Effector CD8-positive, alpha-beta T cell (primary cell): ENCODE measurements at regions not wholly inside any gene's neighbourhood (a gene's known extent, or its start where the extent isn't known, plus 50 kb on each side); places are given as distances from the start of the nearest gene placed in this dataset.
"Not testable (repeated sequence)": the region's sequence is repeated elsewhere in the genome, so short reads cannot be mapped to it uniquely, and the experiment has no call there.

ENCODE experiments used
- DNase-seq: peaks from one replicate; lab custom pipeline; 2025; lab: John Stamatoyannopoulos, UW

DNA sequence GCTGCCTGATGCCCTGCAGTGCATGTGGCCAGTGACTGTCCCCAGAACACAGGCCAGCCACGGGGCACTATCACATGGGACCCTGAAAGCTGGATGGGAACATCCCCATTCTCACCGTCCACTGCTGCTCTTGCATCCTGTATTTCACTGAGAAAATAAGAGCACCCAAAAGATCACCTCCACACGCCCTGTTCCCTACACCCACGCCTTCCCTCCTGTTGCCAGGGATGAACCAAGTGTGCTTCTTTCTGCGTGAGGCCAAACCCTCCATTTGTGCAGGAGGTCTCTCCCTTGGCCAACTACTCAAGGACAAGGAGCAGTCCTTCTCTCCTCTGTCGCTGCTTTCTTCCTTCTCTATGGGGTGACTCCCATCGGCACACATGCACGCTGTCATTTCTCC, 118.3 kb downstream of the LRRC37A3 start:
- not testable (repeated sequence) for DNase-seq

- not testable (repeated sequence) for DNase-seq
These were observed 118.8 kb downstream of the LRRC37A3 start for GRCh38 chr17:64800361-64800895.

DNA sequence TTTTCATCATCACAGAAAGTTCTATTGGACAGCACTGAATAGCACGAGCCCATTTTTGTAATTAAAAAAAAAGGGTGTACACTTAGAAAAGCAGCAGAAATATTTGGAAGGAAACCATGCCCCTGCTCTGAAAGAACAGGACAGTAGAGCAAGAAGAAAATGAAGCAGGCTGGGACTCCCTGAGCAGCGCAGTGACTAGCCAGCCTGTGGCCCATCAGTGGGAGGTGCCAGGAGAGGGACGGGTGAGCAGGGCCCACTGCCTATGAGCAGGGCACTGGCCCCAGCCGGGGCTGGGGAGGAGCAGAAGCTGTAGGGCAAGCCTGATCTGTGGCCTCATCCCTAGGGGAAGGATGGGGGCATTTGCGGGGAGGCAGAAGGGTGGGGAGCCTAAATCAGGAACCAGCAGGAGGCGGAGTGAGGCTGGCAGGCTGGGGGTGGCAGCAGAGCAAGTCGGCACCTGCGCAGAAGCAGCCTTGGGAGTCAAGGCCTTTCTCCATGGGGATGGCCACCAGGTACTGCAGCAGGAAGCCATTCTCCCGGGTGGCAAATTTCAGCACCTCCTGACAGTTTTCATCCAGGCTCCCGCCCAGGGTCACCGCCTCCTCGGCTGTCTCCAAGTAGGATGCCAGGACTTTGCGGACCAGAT, 119.6 kb downstream of the LRRC37A3 start:
- DNase-seq, result not testable (repeated sequence)

DNA sequence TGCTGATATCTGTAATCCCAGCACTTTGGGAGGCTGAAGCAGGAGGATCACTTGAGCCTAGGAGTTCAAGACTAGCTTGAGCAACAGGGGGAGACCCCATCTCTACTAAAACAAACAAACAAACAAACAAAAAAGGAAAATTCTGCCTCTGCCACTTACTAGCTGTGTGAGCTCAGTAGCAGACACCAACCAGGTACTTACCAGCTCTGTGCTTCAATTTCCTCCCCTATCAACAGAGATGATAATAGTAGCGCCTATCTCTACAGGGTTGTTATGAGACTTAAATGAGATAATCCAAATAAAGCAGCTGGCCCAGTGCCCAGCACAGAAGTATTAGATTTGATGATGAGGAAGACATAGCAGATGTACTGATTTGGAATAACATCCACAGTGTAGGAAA, 120.3 kb downstream of the LRRC37A3 start:
- not testable (repeated sequence) for DNase-seq

- DNase-seq, result not testable (repeated sequence)
These were observed 120.8 kb downstream of the LRRC37A3 start for GRCh38 chr17:64798489-64798790.

DNA sequence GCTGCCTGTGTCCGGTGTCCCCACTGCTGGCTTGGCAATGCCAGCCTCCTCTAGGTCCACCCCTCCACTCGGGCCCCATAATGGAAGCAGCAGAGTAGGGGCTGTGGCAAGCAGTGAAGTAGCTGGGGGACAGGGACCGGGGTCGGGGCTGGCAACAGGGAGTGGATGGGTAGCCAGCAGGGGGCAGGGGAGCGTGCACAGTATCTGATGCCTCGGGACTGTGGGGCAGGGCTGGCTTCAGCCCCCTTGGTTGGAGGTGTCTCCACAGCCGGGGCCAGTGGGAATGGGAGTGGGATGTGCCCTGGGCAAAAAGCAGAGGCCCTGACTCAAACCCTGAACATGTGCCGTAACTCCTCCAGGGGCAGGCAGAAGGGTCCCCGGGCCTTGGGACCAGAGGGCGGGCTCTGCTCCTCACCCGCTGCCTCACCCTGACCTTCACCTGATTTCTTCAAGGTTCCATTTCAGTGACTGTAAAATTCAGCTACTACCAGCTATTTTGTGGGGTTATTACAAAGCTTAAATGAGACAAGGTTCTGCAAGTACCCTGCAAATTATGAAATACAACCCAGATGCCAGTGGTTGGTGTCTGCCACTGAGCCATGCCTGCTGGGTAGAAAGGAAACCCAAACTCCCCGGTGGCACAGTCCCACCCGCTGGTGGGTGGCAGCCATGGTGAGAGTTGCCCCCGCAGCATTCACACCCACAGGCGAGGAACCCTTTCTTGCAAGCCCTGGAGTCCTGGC, 121.4 kb downstream of the LRRC37A3 start:
- not testable (repeated sequence) for DNase-seq

- DNase-seq, result not testable (repeated sequence)
These were observed 123.9 kb downstream of the LRRC37A3 start for GRCh38 chr17:64795342-64795741.

- not testable (repeated sequence) for DNase-seq
These were observed 124.6 kb downstream of the LRRC37A3 start for GRCh38 chr17:64794548-64795274.

- DNase-seq, result not testable (repeated sequence)
These were observed 125.2 kb downstream of the LRRC37A3 start for GRCh38 chr17:64794113-64794512.

- DNase-seq, result not testable (repeated sequence)
These were observed 126.3 kb downstream of the LRRC37A3 start for GRCh38 chr17:64792793-64793575.

- DNase-seq, result not testable (repeated sequence)
These were observed 127.0 kb downstream of the LRRC37A3 start for GRCh38 chr17:64792276-64792675.

DNA sequence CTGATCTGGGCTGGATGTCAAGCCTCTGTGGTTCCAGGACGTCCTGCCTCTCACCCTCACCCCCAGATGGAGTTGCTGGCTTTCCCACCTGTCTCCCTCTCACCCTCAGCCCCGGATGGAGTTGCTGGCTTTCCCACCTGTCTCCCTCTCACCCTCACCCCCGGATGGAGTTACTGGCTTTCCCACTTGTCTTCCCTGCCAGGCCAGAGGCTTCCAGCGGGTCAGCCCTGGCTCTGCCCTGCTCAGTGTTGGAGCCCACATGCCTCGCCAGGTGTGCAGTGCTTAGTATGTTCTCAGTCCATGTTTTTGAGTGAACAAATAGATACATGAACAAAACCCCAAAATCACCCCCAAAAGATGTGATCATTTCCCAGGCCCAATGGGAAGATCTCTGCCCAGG, 127.6 kb downstream of the LRRC37A3 start:
- DNase-seq, result not testable (repeated sequence)

DNA sequence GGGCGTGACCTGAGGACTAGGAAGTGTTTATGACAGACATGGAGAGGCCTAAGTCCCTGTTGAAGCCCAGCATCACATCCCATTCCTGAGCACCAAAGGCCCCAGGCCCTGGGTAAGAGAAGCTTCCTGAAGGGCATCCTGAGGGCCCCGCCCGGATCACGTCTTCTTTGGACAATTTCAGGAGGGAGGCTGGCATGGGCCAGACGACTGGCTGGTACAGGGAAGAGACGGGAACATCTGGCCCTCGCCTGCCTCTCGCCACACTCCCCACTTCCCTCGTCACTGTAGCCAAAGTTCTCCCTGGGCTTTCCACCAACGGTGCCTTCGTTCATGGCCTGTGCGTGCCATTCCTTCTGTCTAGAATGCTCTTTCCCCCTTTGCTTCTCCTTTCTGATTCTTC, 128.1 kb downstream of the LRRC37A3 start:
- not testable (repeated sequence) for DNase-seq

- DNase-seq, result not testable (repeated sequence)
These were observed 128.6 kb upstream of the SMURF2 start for GRCh38 chr17:64790690-64791089.

DNA sequence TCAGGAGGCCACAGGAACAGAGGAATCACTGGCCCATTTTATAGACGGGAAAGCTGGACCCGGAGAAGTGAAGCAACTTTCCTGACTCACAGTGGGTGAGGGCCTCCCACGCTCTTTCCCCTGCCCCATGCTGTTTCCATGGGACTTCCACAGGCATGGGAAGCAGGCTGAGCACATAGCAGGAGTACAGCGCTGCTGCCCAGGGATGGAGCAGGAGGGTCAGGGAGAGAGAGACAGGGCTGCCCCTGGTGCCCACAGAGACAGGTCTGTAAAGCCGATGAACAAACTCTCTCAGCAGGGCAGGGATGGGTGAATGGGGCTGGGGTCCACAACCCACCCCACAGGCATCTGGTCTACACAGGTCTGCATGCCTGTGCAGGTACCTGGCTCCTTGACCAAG, 128.1 kb upstream of the SMURF2 start:
- not testable (repeated sequence) for DNase-seq

- DNase-seq, result not testable (repeated sequence)
These were observed 126.9 kb upstream of the SMURF2 start for GRCh38 chr17:64789061-64789445.

GRCh38 chr17:64788286-64789060, 126.4 kb upstream of the SMURF2 start:
- DNase-seq, result no peak

GRCh38 chr17:64787921-64788271, 125.8 kb upstream of the SMURF2 start:
- DNase-seq, result no peak

DNA sequence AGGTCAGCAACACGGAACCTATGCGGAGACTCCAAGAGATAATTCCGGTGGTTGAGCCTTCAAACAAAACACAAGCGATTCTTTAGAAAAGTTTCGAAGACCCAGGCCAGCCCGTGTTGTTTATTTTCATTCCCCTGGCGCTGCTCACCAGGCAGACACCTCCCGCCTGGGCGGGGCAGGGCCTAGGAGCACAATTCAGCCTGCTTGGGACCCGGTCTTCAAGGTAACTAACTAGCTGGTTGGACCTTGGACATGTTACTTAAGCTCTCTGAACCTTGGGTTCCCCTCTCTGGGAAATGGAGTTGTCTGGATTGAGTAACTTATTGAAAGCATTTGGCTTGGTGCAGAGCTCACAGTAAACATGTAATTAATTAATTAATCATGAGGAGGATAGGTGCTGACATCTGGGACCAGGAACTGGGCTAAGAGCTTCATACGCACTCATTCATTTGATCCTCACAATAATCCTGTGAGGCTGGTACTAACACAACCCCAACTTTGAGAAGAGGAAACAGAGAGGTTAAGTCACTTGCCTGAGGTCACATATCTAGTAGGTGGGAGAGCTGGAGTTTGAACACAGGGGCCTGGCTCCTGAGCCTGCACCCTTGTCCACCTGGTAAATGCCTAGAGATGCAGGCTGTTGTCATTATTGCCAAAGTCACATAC, 125.3 kb upstream of the SMURF2 start:
- no peak for DNase-seq

DNA sequence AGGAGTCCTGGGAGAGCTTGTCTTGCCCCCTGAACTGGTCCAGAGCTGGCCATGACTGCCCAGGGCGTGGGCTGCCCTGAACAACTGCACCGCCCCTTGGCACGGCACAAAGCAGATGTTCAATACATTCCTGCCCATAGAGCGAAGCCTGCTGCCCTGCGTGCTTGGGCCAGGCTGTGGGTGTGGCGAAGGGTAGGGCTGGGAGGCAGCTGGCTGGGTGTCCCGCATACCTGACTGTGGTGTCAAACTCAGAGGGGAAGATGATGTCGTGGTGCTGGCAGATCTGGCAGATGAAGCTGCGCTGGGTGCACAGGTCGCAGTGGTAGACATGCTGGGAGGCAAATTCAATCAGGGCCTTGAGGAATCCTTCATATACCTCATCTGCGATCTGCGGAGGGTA, 124.2 kb upstream of the SMURF2 start:
- no peak for DNase-seq

DNA sequence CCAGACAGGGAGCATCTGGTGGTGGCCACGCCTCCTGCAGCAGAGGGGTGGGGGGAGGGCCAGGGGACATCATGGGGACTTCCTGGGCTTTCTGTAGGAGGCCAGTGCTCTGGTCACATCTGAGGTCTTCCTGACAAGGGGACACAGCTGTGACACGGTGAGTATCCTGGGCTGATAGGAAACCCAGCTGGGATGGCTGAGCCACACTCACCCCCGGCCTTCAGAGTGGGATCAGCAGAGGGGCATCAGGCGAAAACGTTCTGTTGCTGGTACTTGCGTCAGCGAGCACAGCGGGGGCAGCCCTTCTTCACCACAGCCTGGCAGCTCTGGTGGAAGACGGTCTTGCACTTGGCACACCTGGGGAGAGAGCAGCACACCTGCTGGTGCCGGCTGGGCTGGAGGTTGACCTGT, 122.9 kb upstream of the SMURF2 start:
- DNase-seq, result no peak
